Muscle layer of colon (tissue), 2 donors: ENCODE measurements at regions not wholly inside any gene's neighbourhood (a gene's known extent, or its start where the extent isn't known, plus 50 kb on each side); places are given as distances from the start of the nearest gene placed in this dataset.
"Not testable (repeated sequence)": the region's sequence is repeated elsewhere in the genome, so short reads cannot be mapped to it uniquely, and the experiment has no call there.

Source experiments
- H3K27ac ChIP-seq: one replicate; pipeline ENCODE4 v1.7.0; 2013; ENCODE audit warnings: low read depth, mild to moderate bottlenecking, low read length, moderate library complexity
- H3K27me3 ChIP-seq, 2 donors: one replicate each; pipeline ENCODE4 v1.7.0; 2013; ENCODE audit warnings: low read length in 2 of 2, mild to moderate bottlenecking in 2 of 2; ENCODE audit not compliant: insufficient read depth in 2 of 2, control insufficient read depth in 1 of 2
- H3K36me3 ChIP-seq: one replicate; pipeline ENCODE4 v1.7.0; 2013; ENCODE audit warnings: mild to moderate bottlenecking, low read length; ENCODE audit not compliant: insufficient read depth
- H3K4me1 ChIP-seq: one replicate; pipeline ENCODE4 v1.7.0; 2013; ENCODE audit warnings: mild to moderate bottlenecking, low read length; ENCODE audit not compliant: insufficient read depth
- H3K4me3 ChIP-seq, 2 donors: one replicate each; pipeline ENCODE4 v1.7.0; 2013; ENCODE audit warnings: low read length in 2 of 2, low read depth in 1 of 2, mild to moderate bottlenecking in 1 of 2, moderate library complexity in 1 of 2
- H3K9ac ChIP-seq: one replicate; pipeline ENCODE4 v1.7.0; 2013; ENCODE audit warnings: low read length
- H3K9me3 ChIP-seq: one replicate; pipeline ENCODE4 v1.7.0; 2013; ENCODE audit warnings: mild to moderate bottlenecking, low read length
- donor health status: abdominal sarcoma.
- donor health status: Adenocarcinoma of cecum.

DNA sequence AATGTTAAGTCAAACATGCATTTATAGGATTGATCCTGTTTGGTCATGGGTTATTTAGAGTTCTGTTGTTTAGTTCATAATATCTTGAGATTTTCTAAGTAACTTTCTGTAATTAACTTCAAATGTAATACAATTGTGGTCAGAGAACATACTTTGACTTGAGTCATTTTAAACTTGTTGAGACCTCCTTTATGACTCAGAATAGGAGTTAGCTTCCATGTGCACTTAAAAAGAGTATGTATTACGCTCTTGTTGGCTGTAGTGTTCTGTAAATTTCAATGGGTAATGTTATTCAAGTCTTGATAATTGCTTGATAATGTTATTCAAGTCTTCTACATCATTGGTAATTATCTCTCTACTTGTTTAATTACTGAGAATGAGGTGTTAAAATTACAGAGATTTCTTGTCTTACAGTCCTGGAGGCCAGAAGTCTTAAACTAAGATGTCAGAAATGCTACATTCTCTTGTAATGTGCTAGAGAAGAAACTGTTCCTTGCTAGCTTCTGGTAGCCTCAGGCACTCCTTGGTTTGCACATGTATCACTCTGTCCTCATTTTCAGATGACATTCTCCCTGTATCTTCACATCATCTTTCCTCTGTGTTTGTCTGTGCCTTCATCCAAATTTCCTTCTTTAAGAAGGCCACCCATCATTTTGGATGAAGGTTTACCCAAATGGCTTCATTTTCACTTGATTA lies 197.3 kb downstream of the TMTC3 start:
- Histone ChIP-seq H3K4me3 (no peak overlapping the region), H3K9me3 (no peaks in the 10 kb centered on the region), H3K36me3 (no peaks in the 10 kb centered on the region), H3K9ac (no peak overlapping the region), H3K4me1 (peaks cover 16% of the 10 kb centered on the region), H3K27ac (no peak overlapping the region), H3K27me3 (no peaks in the 10 kb centered on the region)

- H3K4me3 ChIP-seq, result no peak overlapping the region
- H3K27ac ChIP-seq, result no peak overlapping the region
- no peaks in the 10 kb centered on the region for H3K36me3 ChIP-seq
- no peaks in the 10 kb centered on the region for H3K9me3 ChIP-seq
- peaks cover 16% of the 10 kb centered on the region for H3K4me1 ChIP-seq
- no peak overlapping the region for H3K9ac ChIP-seq
- no peaks in the 10 kb centered on the region for H3K27me3 ChIP-seq
These were observed 197.9 kb downstream of the TMTC3 start for GRCh38 chr12:88339966-88340365.

DNA sequence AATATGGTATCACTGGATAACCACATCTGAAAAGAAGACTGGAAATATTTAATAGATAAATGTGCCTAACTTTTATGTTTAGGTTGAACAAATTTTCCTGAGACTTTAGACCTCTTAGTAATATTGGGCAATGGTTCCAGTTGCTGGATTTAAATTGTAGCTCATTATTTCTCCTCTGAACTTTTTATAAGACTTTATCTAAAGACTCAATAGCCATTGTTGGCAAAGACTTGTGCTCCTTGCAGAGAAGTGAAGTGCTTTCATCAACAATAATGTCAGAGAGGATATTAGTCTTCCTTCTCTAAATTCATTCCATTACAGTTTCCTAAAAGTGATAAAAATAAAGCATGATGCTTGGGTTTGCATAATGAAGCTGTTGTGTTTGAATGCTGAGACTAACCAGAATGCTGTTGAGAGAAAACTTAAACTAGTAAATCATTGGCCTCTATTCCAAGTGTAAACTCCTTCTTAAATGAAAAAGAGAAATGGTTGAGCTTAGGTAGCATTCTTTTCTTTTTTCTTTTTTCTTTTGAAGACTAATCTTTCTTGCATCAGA lies 200.2 kb downstream of the TMTC3 start:
- H3K4me3 ChIP-seq, result no peak overlapping the region
- no peaks in the 10 kb centered on the region for H3K36me3 ChIP-seq
- peaks cover 16% of the 10 kb centered on the region for H3K4me1 ChIP-seq
- no peak overlapping the region for H3K9ac ChIP-seq
- H3K27ac ChIP-seq, result no peak overlapping the region
- no peaks in the 10 kb centered on the region for H3K27me3 ChIP-seq
- H3K9me3 ChIP-seq, result no peaks in the 10 kb centered on the region

DNA sequence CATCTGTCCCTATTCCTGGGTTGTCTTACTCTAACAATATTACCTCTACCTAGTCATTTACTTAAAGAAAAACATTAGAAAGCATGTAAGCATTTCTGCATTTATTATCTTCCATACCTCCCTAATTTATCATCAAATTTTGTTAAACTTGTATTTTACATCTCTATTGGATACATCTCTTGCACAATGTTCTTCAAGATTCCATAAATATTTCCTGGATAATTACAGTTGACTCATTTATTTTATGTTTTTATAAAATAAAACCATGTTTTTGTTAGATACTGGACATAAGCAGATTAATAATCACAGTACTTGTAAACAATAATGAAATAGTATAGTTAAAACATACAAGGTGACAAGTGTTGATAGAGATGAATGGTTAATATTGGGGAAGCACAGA lies 209.0 kb downstream of the TMTC3 start:
- Histone ChIP-seq H3K27me3 (no peaks in the 10 kb centered on the region), H3K27ac (no peak overlapping the region), H3K9ac (no peak overlapping the region), H3K4me1 (no peaks in the 10 kb centered on the region), H3K36me3 (no peaks in the 10 kb centered on the region), H3K9me3 (no peaks in the 10 kb centered on the region), H3K4me3 (no peak overlapping the region)

DNA sequence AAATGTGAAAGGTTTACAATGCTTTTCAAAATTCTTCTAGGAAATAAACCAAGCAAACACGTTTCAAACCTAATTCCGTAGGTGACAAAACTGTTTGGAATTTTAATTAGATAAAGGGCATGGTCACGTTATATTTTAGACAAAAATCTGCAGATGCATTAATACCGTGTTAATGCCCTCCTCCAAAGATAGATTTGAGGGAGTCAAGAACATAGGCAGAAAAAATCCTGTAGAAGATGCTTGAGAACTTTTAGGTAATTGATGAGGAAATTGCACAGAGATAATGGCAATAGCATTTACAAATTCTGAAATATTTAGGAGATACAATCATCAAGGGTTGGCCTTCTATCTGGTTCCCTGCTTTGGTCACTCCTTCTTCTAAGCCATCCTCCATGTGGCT lies 212.6 kb downstream of the TMTC3 start:
- Histone ChIP-seq H3K4me3 (no peak overlapping the region), H3K4me1 (no peaks in the 10 kb centered on the region), H3K36me3 (no peaks in the 10 kb centered on the region), H3K9ac (no peak overlapping the region), H3K27me3 (no peaks in the 10 kb centered on the region), H3K27ac (no peak overlapping the region), H3K9me3 (no peaks in the 10 kb centered on the region)

GRCh38 chr12:88360343-88360742 lies 218.2 kb downstream of the TMTC3 start:
- no peak overlapping the region for H3K27ac ChIP-seq
- no peaks in the 10 kb centered on the region for H3K36me3 ChIP-seq
- H3K9me3 ChIP-seq, result no peaks in the 10 kb centered on the region
- H3K27me3 ChIP-seq, result no peaks in the 10 kb centered on the region
- peaks cover 11% of the 10 kb centered on the region for H3K4me1 ChIP-seq
- no peak overlapping the region for H3K9ac ChIP-seq
- H3K4me3 ChIP-seq, result no peak overlapping the region

DNA sequence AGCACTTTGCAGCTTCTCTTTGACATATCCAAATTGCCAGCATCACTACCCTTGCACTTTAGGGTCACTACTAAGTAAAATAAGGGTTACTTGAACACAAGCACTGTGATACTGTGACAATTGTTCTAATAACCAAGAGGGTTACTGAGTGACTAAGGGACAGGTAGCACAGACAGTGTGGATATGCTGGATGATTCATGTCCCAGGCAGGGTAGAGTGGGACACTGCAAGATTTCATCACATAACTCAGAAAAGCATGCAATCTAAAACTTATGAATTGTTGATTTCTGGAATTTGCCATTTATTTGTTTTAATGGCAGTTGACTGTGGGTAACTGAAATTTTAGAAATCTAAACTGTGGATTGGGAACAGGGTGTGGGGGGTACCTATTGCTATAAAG lies 218.8 kb downstream of the KITLG start:
- H3K9ac ChIP-seq, result no peak overlapping the region
- no peak overlapping the region for H3K27ac ChIP-seq
- no peaks in the 10 kb centered on the region for H3K36me3 ChIP-seq
- no peaks in the 10 kb centered on the region for H3K27me3 ChIP-seq
- peaks cover 11% of the 10 kb centered on the region for H3K4me1 ChIP-seq
- no peak overlapping the region for H3K4me3 ChIP-seq
- no peaks in the 10 kb centered on the region for H3K9me3 ChIP-seq

GRCh38 chr12:88362439-88362838 lies 217.8 kb downstream of the KITLG start:
- Histone ChIP-seq H3K9ac (no peak overlapping the region), H3K27me3 (no peaks in the 10 kb centered on the region), H3K9me3 (no peaks in the 10 kb centered on the region), H3K36me3 (no peaks in the 10 kb centered on the region), H3K27ac (no peak overlapping the region), H3K4me1 (peaks cover 11% of the 10 kb centered on the region), H3K4me3 (no peak overlapping the region)

DNA sequence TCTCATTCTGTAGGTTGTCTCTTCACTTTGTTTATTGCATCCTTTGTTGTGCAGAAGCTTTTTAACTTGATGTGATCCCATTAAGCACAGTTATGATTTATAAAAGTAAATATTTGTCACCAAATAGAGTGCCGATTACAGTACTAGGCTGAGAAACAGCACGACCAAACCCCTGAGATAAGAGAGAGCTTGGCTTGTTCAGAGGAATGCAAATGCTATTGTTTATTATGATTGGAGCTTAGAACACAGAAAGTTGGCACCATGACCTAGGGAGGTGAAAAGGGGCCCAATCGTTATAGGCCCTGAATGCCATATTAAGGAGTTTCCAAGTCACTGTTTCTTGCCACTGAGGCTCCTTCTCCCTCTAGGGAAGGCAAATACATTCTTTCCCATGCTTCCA lies 214.9 kb downstream of the KITLG start:
- no peaks in the 10 kb centered on the region for H3K9me3 ChIP-seq
- H3K4me1 ChIP-seq, result peaks cover 11% of the 10 kb centered on the region
- H3K4me3 ChIP-seq, result no peak overlapping the region
- no peaks in the 10 kb centered on the region for H3K27me3 ChIP-seq
- no peak overlapping the region for H3K9ac ChIP-seq
- H3K27ac ChIP-seq, result no peak overlapping the region
- H3K36me3 ChIP-seq, result no peaks in the 10 kb centered on the region

DNA sequence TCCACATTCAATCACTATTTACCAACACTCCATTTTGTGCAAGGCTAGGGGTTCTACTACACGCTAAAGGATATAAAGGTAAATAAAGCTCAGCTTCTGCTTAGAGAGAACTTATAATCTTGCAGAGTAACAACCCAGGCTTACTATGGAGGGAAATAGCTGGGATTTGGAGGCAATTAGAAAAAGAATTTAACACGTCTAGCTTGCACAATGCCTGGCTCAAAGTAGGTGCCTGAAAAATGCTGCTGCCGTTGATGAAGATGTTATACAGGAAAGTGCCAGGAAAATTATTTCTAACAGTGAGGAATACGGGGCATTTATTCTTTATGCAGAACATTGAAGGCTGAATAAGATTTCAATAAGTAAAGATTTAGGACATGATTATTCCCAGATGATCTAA lies 214.2 kb downstream of the KITLG start:
- Histone ChIP-seq H3K27me3 (no peaks in the 10 kb centered on the region), H3K4me1 (peaks cover 11% of the 10 kb centered on the region), H3K27ac (no peak overlapping the region), H3K9ac (no peak overlapping the region), H3K4me3 (no peak overlapping the region), H3K9me3 (no peaks in the 10 kb centered on the region), H3K36me3 (no peaks in the 10 kb centered on the region)

GRCh38 chr12:88367231-88367630 lies 213.0 kb downstream of the KITLG start:
- H3K4me3 ChIP-seq, result no peak overlapping the region
- no peak overlapping the region for H3K27ac ChIP-seq
- H3K9me3 ChIP-seq, result no peaks in the 10 kb centered on the region
- no peak overlapping the region for H3K9ac ChIP-seq
- peaks cover 11% of the 10 kb centered on the region for H3K4me1 ChIP-seq
- no peaks in the 10 kb centered on the region for H3K36me3 ChIP-seq
- no peaks in the 10 kb centered on the region for H3K27me3 ChIP-seq

GRCh38 chr12:88368077-88368476 lies 212.2 kb downstream of the KITLG start:
- not testable (repeated sequence) for H3K4me1 ChIP-seq, H3K27ac ChIP-seq, H3K9ac ChIP-seq, H3K9me3 ChIP-seq, H3K36me3 ChIP-seq, H3K27me3 ChIP-seq, H3K4me3 ChIP-seq
